Upper lobe of right lung (tissue), 1 donor: ENCODE measurements at regions not wholly inside any gene's neighbourhood (a gene's known extent, or its start where the extent isn't known, plus 50 kb on each side); places are given as distances from the start of the nearest gene placed in this dataset.
"Not testable (repeated sequence)": the region's sequence is repeated elsewhere in the genome, so short reads cannot be mapped to it uniquely, and the experiment has no call there.

Experiments used
- ATAC-seq: fragments of 200-7000 bp; cut with Tn5 transposase; one replicate; pipeline ENCODE4 v1.9.1; 2020; ENCODE audit warnings: mild to moderate bottlenecking, moderate library complexity
- DNase-seq: peaks from one replicate; pipeline ENCODE4 v3.0.0-alpha.2; 2020
- H3K27ac ChIP-seq: fragments of 200-600 bp; one replicate; pipeline ENCODE4 v1.8.0; 2022
- H3K27me3 ChIP-seq: fragments of 200-600 bp; one replicate; pipeline ENCODE4 v1.8.0; 2022; ENCODE audit warnings: mild to moderate bottlenecking
- H3K36me3 ChIP-seq: fragments of 200-600 bp; one replicate; pipeline ENCODE4 v1.8.0; 2022
- H3K4me1 ChIP-seq: fragments of 200-600 bp; one replicate; pipeline ENCODE4 v1.8.0; 2022
- H3K4me3 ChIP-seq: fragments of 200-600 bp; one replicate; pipeline ENCODE4 v1.8.0; 2022; ENCODE audit warnings: mild to moderate bottlenecking
- H3K9me3 ChIP-seq: fragments of 200-600 bp; one replicate; pipeline ENCODE4 v1.8.0; 2022
- intact Hi-C: fragments of 100-400 bp; cut with DNase I; formaldehyde crosslinking; loops from one replicate; pipeline ENCODE4 v1.11.0; 2022
- TF ChIP-seq, protein P1 (sequence below): fragments of 200-600 bp; IDR thresholded peaks from one replicate; pipeline ENCODE4 v1.8.0; 2022; ENCODE audit warnings: antibody characterized with exemption
- donor health status: DM: no; HTN: yes; CAD: no; lungs with severe emphysema.

- H3K9me3 ChIP-seq: peaks cover 10% of the 10 kb centered on the region
- intact Hi-C loops: no loop called here
Measured at GRCh38 chr4:144845411-144845810, 199.5 kb downstream of the HHIP start.

GRCh38 chr4:144851948-144852347 lies 206.0 kb downstream of the HHIP start:
- Histone ChIP-seq H3K27ac (no peak overlapping the region), H3K9me3 (no peaks in the 10 kb centered on the region), H3K4me3 (no peak overlapping the region), H3K27me3 (no peaks in the 10 kb centered on the region), H3K36me3 (no peaks in the 10 kb centered on the region), H3K4me1 (no peaks in the 10 kb centered on the region)
- intact Hi-C loops: no loop called here
- DNase-seq (no peak), ATAC-seq (no peak)
- TF ChIP-seq, protein P1, sequence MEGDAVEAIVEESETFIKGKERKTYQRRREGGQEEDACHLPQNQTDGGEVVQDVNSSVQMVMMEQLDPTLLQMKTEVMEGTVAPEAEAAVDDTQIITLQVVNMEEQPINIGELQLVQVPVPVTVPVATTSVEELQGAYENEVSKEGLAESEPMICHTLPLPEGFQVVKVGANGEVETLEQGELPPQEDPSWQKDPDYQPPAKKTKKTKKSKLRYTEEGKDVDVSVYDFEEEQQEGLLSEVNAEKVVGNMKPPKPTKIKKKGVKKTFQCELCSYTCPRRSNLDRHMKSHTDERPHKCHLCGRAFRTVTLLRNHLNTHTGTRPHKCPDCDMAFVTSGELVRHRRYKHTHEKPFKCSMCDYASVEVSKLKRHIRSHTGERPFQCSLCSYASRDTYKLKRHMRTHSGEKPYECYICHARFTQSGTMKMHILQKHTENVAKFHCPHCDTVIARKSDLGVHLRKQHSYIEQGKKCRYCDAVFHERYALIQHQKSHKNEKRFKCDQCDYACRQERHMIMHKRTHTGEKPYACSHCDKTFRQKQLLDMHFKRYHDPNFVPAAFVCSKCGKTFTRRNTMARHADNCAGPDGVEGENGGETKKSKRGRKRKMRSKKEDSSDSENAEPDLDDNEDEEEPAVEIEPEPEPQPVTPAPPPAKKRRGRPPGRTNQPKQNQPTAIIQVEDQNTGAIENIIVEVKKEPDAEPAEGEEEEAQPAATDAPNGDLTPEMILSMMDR: no peak

More at GRCh38 chr4:144845411-144845810, 199.5 kb downstream of the HHIP start:
- no peak overlapping the region for H3K4me3 ChIP-seq
- no peak overlapping the region for H3K27ac ChIP-seq
- H3K27me3 ChIP-seq: no peaks in the 10 kb centered on the region
- no peaks in the 10 kb centered on the region for H3K4me1 ChIP-seq
- DNase-seq: no peak
- ATAC-seq: no peak
- TF ChIP-seq, protein P1: no peak
- H3K36me3 ChIP-seq: no peaks in the 10 kb centered on the region

GRCh38 chr4:144861471-144861870 lies 215.5 kb downstream of the HHIP start:
- no peak overlapping the region for H3K4me3 ChIP-seq
- H3K36me3 ChIP-seq: no peaks in the 10 kb centered on the region
- H3K27ac ChIP-seq: no peak overlapping the region
- DNase-seq (no peak), ATAC-seq (no peak)
- no peaks in the 10 kb centered on the region for H3K4me1 ChIP-seq
- peaks cover 5% of the 10 kb centered on the region for H3K9me3 ChIP-seq
- intact Hi-C loops: no loop called here
- TF ChIP-seq, protein P1: no peak
- H3K27me3 ChIP-seq: no peaks in the 10 kb centered on the region

DNA sequence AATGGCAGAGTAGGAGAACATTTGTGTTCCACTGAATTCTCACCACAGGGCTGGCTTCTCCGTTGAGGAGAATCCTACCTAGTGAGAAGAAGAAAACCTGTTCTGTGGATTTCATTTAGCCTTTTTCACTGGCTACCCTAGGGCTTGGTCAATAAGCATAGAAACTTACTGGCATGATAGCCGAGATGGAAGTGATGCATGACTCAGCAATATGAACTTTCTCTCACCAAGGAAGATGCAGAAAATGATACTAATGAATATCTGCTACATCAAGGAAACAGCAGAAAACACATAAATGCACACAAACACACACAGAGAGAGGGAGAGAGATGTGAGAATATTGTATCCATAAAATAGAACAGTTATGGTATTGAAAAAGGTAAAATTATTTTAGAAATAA lies 216.3 kb downstream of the HHIP start:
- no peak for ATAC-seq
- no peak overlapping the region for H3K4me3 ChIP-seq
- H3K9me3 ChIP-seq: peaks cover 5% of the 10 kb centered on the region
- no peak for DNase-seq
- H3K36me3 ChIP-seq: no peaks in the 10 kb centered on the region
- H3K27me3 ChIP-seq: no peaks in the 10 kb centered on the region
- no peak overlapping the region for H3K27ac ChIP-seq
- no peaks in the 10 kb centered on the region for H3K4me1 ChIP-seq
- intact Hi-C loops: no loop called here
- TF ChIP-seq, protein P1: no peak

- intact Hi-C loops: not testable (repeated sequence)
Measured at GRCh38 chr4:144864891-144865290, 218.9 kb downstream of the HHIP start.

GRCh38 chr4:144868309-144868708 lies 222.4 kb downstream of the HHIP start:
- Histone ChIP-seq H3K4me1 (no peaks in the 10 kb centered on the region), H3K27ac (no peak overlapping the region), H3K27me3 (no peaks in the 10 kb centered on the region), H3K36me3 (no peaks in the 10 kb centered on the region), H3K4me3 (no peak overlapping the region), H3K9me3 (no peaks in the 10 kb centered on the region)
- TF ChIP-seq, protein P1: no peak
- DNase-seq: no peak
- intact Hi-C loops: no loop called here
- ATAC-seq: no peak

More at GRCh38 chr4:144864891-144865290, 218.9 kb downstream of the HHIP start:
- H3K36me3 ChIP-seq, H3K4me1 ChIP-seq, H3K27ac ChIP-seq, DNase-seq, ATAC-seq, H3K4me3 ChIP-seq, H3K9me3 ChIP-seq, H3K27me3 ChIP-seq: not testable (repeated sequence)
